ENCODE measurements at regions not wholly inside any gene's neighbourhood (a gene's known extent, or its start where the extent isn't known, plus 50 kb on each side); places are given as distances from the start of the nearest gene placed in this dataset.
A peak's percentile ranks its signal among the peaks of the same experiment; 100 is the strongest.

GRCh38 chr4:159762672-159763071 is 659.8 kb downstream of the RAPGEF2 start:
- whole genome bisulfite sequencing, 2 donors, result 81 to 87% methylated on average over 1 of the region's 1 CpG
- Histone ChIP-seq H3K36me3 (ENCODE audit: control insufficient read depth in 4 of 4, insufficient read depth in 4 of 4, low read length in 4 of 4) (no peaks in the 10 kb centered on the region), H3K9me3 (ENCODE audit: control insufficient read depth in 4 of 4, insufficient read depth in 3 of 4, low read length in 3 of 4) (no peaks in the 10 kb centered on the region), H3K27ac (ENCODE audit: low read depth in 1 of 2, low read length in 1 of 2) (no peak overlapping the region), H3K4me1 (ENCODE audit: control insufficient read depth in 5 of 5, insufficient read depth in 5 of 5, low read length in 5 of 5) (no peaks in the 10 kb centered on the region), H3K9ac (ENCODE audit: insufficient read depth in 1 of 2, low read length in 2 of 2) (no peak overlapping the region), H3K27me3 (ENCODE audit: control insufficient read depth in 3 of 3, insufficient read depth in 3 of 3, low read length in 2 of 3) (no peaks in the 10 kb centered on the region), H3K4me3 (no peak overlapping the region)
- DNase-seq, result no peak
- TF ChIP-seq CTCF (IDR thresholded peaks at IDR 0.05; ENCODE audit: control extremely low read depth, extremely low read depth), result no peak
- ATAC-seq (ENCODE audit: insufficient read depth, low FRiP score), result no peak

GRCh38 chr4:159764343-159764952 is 661.6 kb downstream of the RAPGEF2 start:
- DNase-seq, result peak; percentile 20 to 85 (median 75)
- Histone ChIP-seq H3K27me3 (ENCODE audit: control insufficient read depth in 3 of 3, insufficient read depth in 3 of 3, low read length in 2 of 3) (no peaks in the 10 kb centered on the region), H3K27ac (ENCODE audit: low read depth in 1 of 2, low read length in 1 of 2) (no peak overlapping the region), H3K4me1 (ENCODE audit: control insufficient read depth in 5 of 5, insufficient read depth in 5 of 5, low read length in 5 of 5) (no peaks in the 10 kb centered on the region), H3K4me3 (no peak overlapping the region), H3K36me3 (ENCODE audit: control insufficient read depth in 4 of 4, insufficient read depth in 4 of 4, low read length in 4 of 4) (no peaks in the 10 kb centered on the region), H3K9ac (ENCODE audit: insufficient read depth in 1 of 2, low read length in 2 of 2) (no peak overlapping the region), H3K9me3 (ENCODE audit: control insufficient read depth in 4 of 4, insufficient read depth in 3 of 4, low read length in 3 of 4) (no peaks in the 10 kb centered on the region)
- WGBS, 2 donors, result 28 to 40% methylated on average over 5 of the region's 5 CpGs
- ATAC-seq (ENCODE audit: insufficient read depth, low FRiP score), result peak; percentile 62
- TF ChIP-seq CTCF (IDR thresholded peaks at IDR 0.05; ENCODE audit: control extremely low read depth, extremely low read depth), result no peak

GRCh38 chr4:159765382-159765781 is 662.5 kb downstream of the RAPGEF2 start:
- Histone ChIP-seq H3K4me3 (no peak overlapping the region), H3K9me3 (ENCODE audit: control insufficient read depth in 4 of 4, insufficient read depth in 3 of 4, low read length in 3 of 4) (no peaks in the 10 kb centered on the region), H3K27ac (ENCODE audit: low read depth in 1 of 2, low read length in 1 of 2) (no peak overlapping the region), H3K36me3 (ENCODE audit: control insufficient read depth in 4 of 4, insufficient read depth in 4 of 4, low read length in 4 of 4) (no peaks in the 10 kb centered on the region), H3K9ac (ENCODE audit: insufficient read depth in 1 of 2, low read length in 2 of 2) (no peak overlapping the region), H3K27me3 (ENCODE audit: control insufficient read depth in 3 of 3, insufficient read depth in 3 of 3, low read length in 2 of 3) (no peaks in the 10 kb centered on the region), H3K4me1 (ENCODE audit: control insufficient read depth in 5 of 5, insufficient read depth in 5 of 5, low read length in 5 of 5) (no peaks in the 10 kb centered on the region)
- no peak for ATAC-seq (ENCODE audit: insufficient read depth, low FRiP score)
- no peak for TF ChIP-seq CTCF (IDR thresholded peaks at IDR 0.05; ENCODE audit: control extremely low read depth, extremely low read depth)
- 98% methylated on average over 1 of the region's 1 CpG for WGBS, 2 donors
- no peak for DNase-seq

GRCh38 chr4:159766241-159766640 is 663.4 kb downstream of the RAPGEF2 start:
- no peak for TF ChIP-seq CTCF (IDR thresholded peaks at IDR 0.05; ENCODE audit: control extremely low read depth, extremely low read depth)
- no peak for ATAC-seq (ENCODE audit: insufficient read depth, low FRiP score)
- no peak overlapping the region for H3K4me3 ChIP-seq
- no peak overlapping the region for H3K27ac ChIP-seq (ENCODE audit: low read depth in 1 of 2, low read length in 1 of 2)
- no peaks in the 10 kb centered on the region for H3K9me3 ChIP-seq (ENCODE audit: control insufficient read depth in 4 of 4, insufficient read depth in 3 of 4, low read length in 3 of 4)
- H3K36me3 ChIP-seq (ENCODE audit: control insufficient read depth in 4 of 4, insufficient read depth in 4 of 4, low read length in 4 of 4), result no peaks in the 10 kb centered on the region
- no peaks in the 10 kb centered on the region for H3K27me3 ChIP-seq (ENCODE audit: control insufficient read depth in 3 of 3, insufficient read depth in 3 of 3, low read length in 2 of 3)
- DNase-seq, result no peak
- H3K4me1 ChIP-seq (ENCODE audit: control insufficient read depth in 5 of 5, insufficient read depth in 5 of 5, low read length in 5 of 5), result no peaks in the 10 kb centered on the region
- 78 to 80% methylated on average over 7 of the region's 7 CpGs for WGBS, 2 donors
- H3K9ac ChIP-seq (ENCODE audit: insufficient read depth in 1 of 2, low read length in 2 of 2), result no peak overlapping the region

Data from lung (tissue), 11 donors.